MM.1S (cell line): ENCODE measurements at regions not wholly inside any gene's neighbourhood (a gene's known extent, or its start where the extent isn't known, plus 50 kb on each side); places are given as distances from the start of the nearest gene placed in this dataset.

Experiments used
- DNase-seq: peaks from one replicate; pipeline ENCODE4 v3.0.0-alpha.2; 2015
- H2AFZ ChIP-seq: fragments of 300-600 bp; sonication (generic); 2 replicates; pipeline ENCODE4 v1.6.0; 2016; ENCODE audit warnings: antibody characterized with exemption, low read length
- H3F3A ChIP-seq: fragments of 300-600 bp; sonication (generic); 2 replicates; pipeline ENCODE4 v1.6.1; 2016; ENCODE audit warnings: mild to moderate bottlenecking, antibody characterized with exemption, low read length, moderate library complexity, mixed read lengths; ENCODE audit not compliant: insufficient read depth
- H3K27ac ChIP-seq: fragments of 300-600 bp; sonication (generic); 2 replicates; pipeline ENCODE4 v1.5.1; 2016; ENCODE audit warnings: mild to moderate bottlenecking, low read length
- H3K27me3 ChIP-seq: fragments of 300-600 bp; sonication (generic); replicated peaks from 2 replicates; pipeline ENCODE4 v1.6.0; 2016; ENCODE audit warnings: low read length; ENCODE audit not compliant: insufficient read depth
- H3K36me3 ChIP-seq: fragments of 300-600 bp; sonication (generic); replicated peaks from 2 replicates; pipeline ENCODE4 v1.6.1; 2016; ENCODE audit warnings: mild to moderate bottlenecking, low read length, mixed read lengths; ENCODE audit not compliant: insufficient read depth
- H3K4me1 ChIP-seq: fragments of 300-600 bp; sonication (generic); 2 replicates; pipeline ENCODE4 v1.6.1; 2016; ENCODE audit warnings: low read length, mixed read lengths
- H3K4me2 ChIP-seq: fragments of 300-600 bp; sonication (generic); 2 replicates; pipeline ENCODE4 v1.6.0; 2016; ENCODE audit warnings: low read depth, low read length
- H3K4me3 ChIP-seq: fragments of 300-600 bp; sonication (generic); 2 replicates; pipeline ENCODE4 v1.5.1; 2016; ENCODE audit warnings: low read length, mixed read lengths
- H3K79me2 ChIP-seq: fragments of 300-600 bp; sonication (generic); 2 replicates; pipeline ENCODE4 v1.6.1; 2016; ENCODE audit warnings: mixed run types, low read length, mixed read lengths
- H3K9ac ChIP-seq: fragments of 300-600 bp; sonication (generic); 2 replicates; pipeline ENCODE4 v1.6.1; 2016; ENCODE audit warnings: low read length, mixed read lengths
- H3K9me2 ChIP-seq: fragments of 300-600 bp; sonication (generic); replicated peaks from 2 replicates; pipeline ENCODE4 v1.6.1; 2016; ENCODE audit warnings: mild to moderate bottlenecking, low read length, mixed read lengths; ENCODE audit not compliant: insufficient read depth
- H3K9me3 ChIP-seq: fragments of 300-600 bp; sonication (generic); replicated peaks from 2 replicates; pipeline ENCODE4 v1.6.1; 2016; ENCODE audit warnings: mild to moderate bottlenecking, low read length, mixed read lengths; ENCODE audit not compliant: insufficient read depth
- H4K20me1 ChIP-seq: fragments of 300-600 bp; sonication (generic); 2 replicates; pipeline ENCODE4 v1.6.1; 2016; ENCODE audit warnings: mild to moderate bottlenecking, low read length, moderate library complexity, mixed read lengths; ENCODE audit not compliant: insufficient read depth
- CTCF ChIP-seq: fragments of 300-600 bp; sonication (generic); IDR thresholded peaks from 2 replicates; pipeline ENCODE4 v1.5.1; 2016; ENCODE audit warnings: antibody characterized with exemption, low read length, mixed read lengths
- EZH2 ChIP-seq: fragments of 300-600 bp; sonication (generic); optimal IDR thresholded peaks from 2 replicates; pipeline ENCODE3; 2017; ENCODE audit warnings: low read depth, mild to moderate bottlenecking, antibody characterized with exemption, low read length, mixed read lengths
- EZH2phosphoT487 ChIP-seq: fragments of 300-600 bp; sonication (generic); IDR thresholded peaks from 2 replicates; pipeline ENCODE4 v1.6.1; 2018; ENCODE audit warnings: antibody characterized with exemption, low read length

GRCh38 chr2:107362993-107363392, 463.7 kb upstream of the RGPD4 start:
- no peaks in the 10 kb centered on the region for H3K9me3 ChIP-seq
- no peak for DNase-seq
- TF ChIP-seq EZH2phosphoT487, result no peak

GRCh38 chr2:107363806-107364205, 462.9 kb upstream of the RGPD4 start:
- no peak for DNase-seq
- TF ChIP-seq EZH2phosphoT487 (no peak), CTCF (no peak), EZH2 (no peak)
- Histone ChIP-seq H3K27me3 (no peaks in the 10 kb centered on the region), H3K79me2 (no peaks in the 10 kb centered on the region), H2AFZ (no peak overlapping the region), H3K4me2 (no peak overlapping the region), H4K20me1 (no peaks in the 10 kb centered on the region), H3K27ac (no peak overlapping the region), H3F3A (no peaks in the 10 kb centered on the region), H3K4me3 (no peak overlapping the region), H3K36me3 (no peaks in the 10 kb centered on the region), H3K9me2 (no peaks in the 10 kb centered on the region), H3K9me3 (no peaks in the 10 kb centered on the region), H3K4me1 (no peaks in the 10 kb centered on the region), H3K9ac (no peak overlapping the region)

More at GRCh38 chr2:107362993-107363392, 463.7 kb upstream of the RGPD4 start:
- Histone ChIP-seq H3K79me2 (no peaks in the 10 kb centered on the region), H3K9ac (no peak overlapping the region), H3K27ac (no peak overlapping the region), H3K27me3 (no peaks in the 10 kb centered on the region), H3K4me3 (no peak overlapping the region), H3K36me3 (no peaks in the 10 kb centered on the region), H2AFZ (no peak overlapping the region), H4K20me1 (no peaks in the 10 kb centered on the region), H3K4me2 (no peak overlapping the region), H3F3A (no peaks in the 10 kb centered on the region), H3K9me2 (no peaks in the 10 kb centered on the region), H3K4me1 (no peaks in the 10 kb centered on the region)

GRCh38 chr2:107364361-107364950, 462.2 kb upstream of the RGPD4 start:
- Histone ChIP-seq H3K4me2 (no peak overlapping the region), H3K9me3 (no peaks in the 10 kb centered on the region)

More at GRCh38 chr2:107364361-107364950, 462.2 kb upstream of the RGPD4 start:
- TF ChIP-seq EZH2, result no peak
- TF ChIP-seq EZH2phosphoT487, result no peak
- TF ChIP-seq CTCF, result no peak
- Histone ChIP-seq H4K20me1 (no peaks in the 10 kb centered on the region), H3K4me1 (no peaks in the 10 kb centered on the region), H3K36me3 (no peaks in the 10 kb centered on the region), H3K9me2 (no peaks in the 10 kb centered on the region), H3K79me2 (no peaks in the 10 kb centered on the region), H3K27me3 (no peaks in the 10 kb centered on the region), H3K4me3 (no peak overlapping the region), H3K9ac (no peak overlapping the region), H2AFZ (no peak overlapping the region), H3K27ac (no peak overlapping the region), H3F3A (no peaks in the 10 kb centered on the region)
- DNase-seq, result no peak
